HUDEP-2 (cell line): ENCODE measurements at regions not wholly inside any gene's neighbourhood (a gene's known extent, or its start where the extent isn't known, plus 50 kb on each side); places are given as distances from the start of the nearest gene placed in this dataset.

Experiments
- DNase-seq, 76 experiments: peaks; one replicate each; lab custom pipeline; 2025; ENCODE audit not compliant: unreplicated experiment in 76 of 76; lab: John Stamatoyannopoulos, UW

DNA sequence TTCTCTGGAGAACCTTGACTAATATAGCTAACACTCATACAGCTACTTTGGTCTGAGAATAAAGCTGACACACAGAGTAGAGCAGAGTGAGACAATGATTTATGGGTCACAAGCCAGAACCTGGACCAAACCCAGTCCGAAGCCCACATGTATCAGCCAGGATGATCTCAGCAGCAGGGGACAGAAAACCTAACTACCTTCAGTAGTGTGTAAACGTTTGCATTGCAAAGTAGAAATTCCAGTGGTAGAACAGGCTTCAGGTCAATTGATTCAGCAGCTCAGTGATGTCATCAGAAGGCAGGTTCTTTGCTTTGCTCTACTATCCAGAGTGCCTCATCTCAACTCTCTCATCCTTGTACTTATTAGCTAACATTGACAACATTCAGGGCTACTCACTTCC, 62.5 kb upstream of the PALS2 start:
- no peak for DNase-seq

DNA sequence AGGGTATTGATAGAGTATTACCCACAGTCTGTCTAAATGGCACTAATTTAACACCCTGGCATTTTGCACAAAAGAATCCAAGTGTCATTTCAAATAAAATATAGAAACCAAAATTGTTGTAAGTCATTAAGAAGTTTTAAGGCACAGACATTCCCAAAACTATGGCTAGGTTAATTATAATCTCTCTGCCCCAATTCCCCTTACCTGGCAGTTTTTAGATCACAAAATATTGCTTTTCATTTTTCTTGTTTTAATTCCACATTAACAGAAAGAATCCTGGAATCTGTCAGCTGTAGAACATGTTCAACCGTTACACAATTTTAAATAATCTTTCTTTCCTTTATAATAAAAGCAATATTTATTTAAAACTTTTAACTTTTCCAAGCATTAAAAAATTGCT, 56.1 kb upstream of the PALS2 start:
- DNase-seq = no peak

DNA sequence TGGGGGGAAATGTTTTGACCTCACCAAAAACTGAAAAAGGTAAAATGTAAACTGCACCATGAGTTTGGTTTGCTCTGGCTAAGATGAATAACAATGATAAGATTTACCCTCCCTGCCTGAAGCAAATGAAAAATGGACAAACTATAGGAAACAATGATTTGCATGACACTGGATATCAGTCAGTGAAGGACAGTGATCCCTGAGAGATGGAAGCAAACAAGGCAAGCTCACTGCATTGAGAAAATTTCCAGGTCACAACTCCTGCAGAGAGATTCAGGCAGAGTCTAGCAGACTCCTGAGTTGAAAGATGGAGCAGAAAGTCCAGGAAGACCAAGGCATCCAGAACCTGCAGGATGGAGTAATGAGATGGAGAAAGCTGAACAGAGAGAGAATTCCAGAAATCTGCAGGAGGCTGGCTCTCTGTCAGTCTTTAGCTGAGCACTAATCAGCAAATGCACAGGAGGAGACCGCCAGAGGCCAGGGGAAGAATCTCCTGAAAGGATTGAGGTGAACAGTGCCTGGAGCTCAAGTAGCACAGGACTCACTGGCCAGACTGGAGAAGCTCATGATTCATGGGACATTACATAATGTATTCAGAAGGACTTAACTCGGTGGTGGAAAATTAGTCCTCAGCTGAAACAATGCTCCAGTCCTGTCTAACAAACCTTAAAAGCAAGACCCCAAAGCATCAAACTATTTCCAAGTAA, 51.2 kb upstream of the PALS2 start:
- DNase-seq = no peak
